ENCODE measurements at regions not wholly inside any gene's neighbourhood (a gene's known extent, or its start where the extent isn't known, plus 50 kb on each side); places are given as distances from the start of the nearest gene placed in this dataset.

DNA sequence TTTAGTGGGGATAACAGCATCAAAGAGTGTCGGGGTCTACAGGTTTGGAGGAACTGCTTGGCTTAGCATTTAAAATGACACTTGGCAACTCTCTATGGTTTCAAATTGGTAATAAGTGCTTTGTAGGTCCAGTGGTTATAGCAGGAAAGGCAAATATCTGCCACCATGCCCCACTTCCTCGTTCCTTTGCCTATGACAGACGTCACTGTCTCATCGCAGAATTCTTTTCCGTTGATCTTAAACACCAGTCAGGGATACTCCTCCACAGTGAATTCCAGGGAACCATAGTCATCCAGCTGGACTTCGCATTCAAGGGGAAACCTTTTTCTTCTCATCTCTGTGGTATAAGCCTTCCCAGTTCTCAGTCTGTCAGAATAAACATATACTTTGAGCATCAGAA is 319.1 kb downstream of the GPAT3 start:
- no peak for TF ChIP-seq GATA2 (IDR thresholded peaks at IDR 0.05; ENCODE audit: low read depth, low read length)
- TF ChIP-seq GATA3 (IDR thresholded peaks at IDR 0.05; ENCODE audit: low read depth, low read length), result no peak

Data from SH-SY5Y (cell line).